Activated naive CD8-positive, alpha-beta T cell treated with anti-CD3 and anti-CD28 coated beads, Interleukin-2, amount 50 U/mL, for 16 hours (primary cell): ENCODE measurements at regions not wholly inside any gene's neighbourhood (a gene's known extent, or its start where the extent isn't known, plus 50 kb on each side); places are given as distances from the start of the nearest gene placed in this dataset.
"Not testable (repeated sequence)": the region's sequence is repeated elsewhere in the genome, so short reads cannot be mapped to it uniquely, and the experiment has no call there.

Experiments used
- DNase-seq: peaks from one replicate; pipeline ENCODE4 v3.0.0-alpha.2; 2020; ENCODE audit warnings: low read depth, low spot score

- no peak for DNase-seq
Observed at GRCh38 chr14:34177466-34177865, 226.6 kb upstream of the EGLN3 start.

- DNase-seq = no peak
Observed at GRCh38 chr14:34175574-34175973, 224.7 kb upstream of the EGLN3 start.

GRCh38 chr14:34174973-34175372 lies 224.1 kb upstream of the EGLN3 start:
- no peak for DNase-seq

- DNase-seq = no peak
Observed at GRCh38 chr14:34173916-34174315, 223.0 kb upstream of the EGLN3 start.

- DNase-seq = no peak
Observed at GRCh38 chr14:34172550-34173368, 221.9 kb upstream of the EGLN3 start.

GRCh38 chr14:34172173-34172451 lies 221.2 kb upstream of the EGLN3 start:
- DNase-seq = no peak

- no peak for DNase-seq
Observed at GRCh38 chr14:34171431-34172172, 220.7 kb upstream of the EGLN3 start.

GRCh38 chr14:34170882-34171281 lies 220.0 kb upstream of the EGLN3 start:
- DNase-seq = no peak

GRCh38 chr14:34169561-34169960 lies 218.7 kb upstream of the EGLN3 start:
- no peak for DNase-seq

- no peak for DNase-seq
Observed at GRCh38 chr14:34168656-34169055, 217.8 kb upstream of the EGLN3 start.

- DNase-seq = no peak
Observed at GRCh38 chr14:34165847-34166350, 215.0 kb upstream of the EGLN3 start.

- DNase-seq = no peak
Observed at GRCh38 chr14:34164162-34164864, 213.4 kb upstream of the EGLN3 start.

- no peak for DNase-seq
Observed at GRCh38 chr14:34161351-34162082, 210.6 kb upstream of the EGLN3 start.

- DNase-seq = no peak
Observed at GRCh38 chr14:34160619-34161018, 209.7 kb upstream of the EGLN3 start.

- DNase-seq = no peak
Observed at GRCh38 chr14:34157651-34158050, 206.8 kb upstream of the EGLN3 start.

- DNase-seq = no peak
Observed at GRCh38 chr14:34147461-34147860, 196.6 kb upstream of the EGLN3 start.

- DNase-seq = not testable (repeated sequence)
Observed at GRCh38 chr14:34140127-34140526, 189.3 kb upstream of the EGLN3 start.

GRCh38 chr14:34139160-34140121 lies 188.6 kb upstream of the EGLN3 start:
- DNase-seq = not testable (repeated sequence)

- no peak for DNase-seq
Observed at GRCh38 chr14:34138175-34138574, 187.3 kb upstream of the EGLN3 start.

GRCh38 chr14:34137001-34137745 lies 186.3 kb upstream of the EGLN3 start:
- DNase-seq = no peak
